ENCODE measurements at regions not wholly inside any gene's neighbourhood (a gene's known extent, or its start where the extent isn't known, plus 50 kb on each side); places are given as distances from the start of the nearest gene placed in this dataset.

DNA sequence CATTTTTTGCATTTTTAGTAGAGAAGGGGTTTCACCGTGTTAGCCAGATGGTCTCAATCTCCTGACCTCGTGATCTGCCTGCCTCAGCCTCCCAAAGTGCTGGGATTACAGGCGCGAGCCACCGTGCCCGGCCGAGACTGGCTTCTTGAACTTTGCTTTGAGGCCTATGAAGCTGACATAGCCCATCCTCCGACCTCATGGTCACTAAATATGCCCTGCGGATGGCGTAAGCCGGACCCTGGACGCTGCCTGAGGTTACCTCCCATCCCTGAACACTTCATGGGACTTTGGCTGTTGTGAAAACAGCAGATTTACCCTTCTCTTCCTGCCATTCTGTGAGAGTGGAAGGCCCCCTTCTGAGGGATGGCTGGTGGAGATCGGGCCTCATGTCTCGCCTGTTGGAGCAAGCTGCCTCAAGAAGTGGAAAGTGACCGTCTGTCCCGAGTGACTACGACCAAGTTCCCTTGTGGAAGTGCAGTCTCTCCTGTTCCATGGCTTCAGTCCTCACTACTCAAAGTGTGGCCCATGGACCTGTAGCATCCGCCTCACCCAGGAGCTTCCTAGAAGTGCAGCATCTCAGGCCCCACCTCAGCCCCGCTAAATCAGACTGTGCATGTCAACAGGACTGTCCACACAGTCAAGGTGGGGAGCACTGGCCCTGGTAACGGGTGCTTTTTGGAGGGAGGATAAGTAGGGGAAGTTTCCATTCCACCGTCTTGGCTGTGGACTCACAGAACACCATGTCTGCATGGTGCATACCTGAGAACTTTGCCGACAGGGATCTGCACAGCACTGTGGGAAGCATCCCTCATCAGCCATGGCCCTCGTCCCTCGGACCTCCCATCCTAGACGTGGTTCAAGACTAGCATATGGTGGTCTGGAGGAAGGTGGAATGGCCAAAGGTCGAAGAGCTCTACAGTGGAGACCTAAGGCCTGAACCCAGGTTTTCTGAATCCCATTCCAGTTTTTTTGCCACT is 210.5 kb upstream of the SHH start:
- TF ChIP-seq TAF1 (IDR thresholded peaks at IDR 0.05; ENCODE audit: low read depth, low read length) (no peak), POLR2A (IDR thresholded peaks at IDR 0.05; ENCODE audit: low read depth, low read length) (no peak), POLR2AphosphoS5 (IDR thresholded peaks at IDR 0.05; ENCODE audit: low read depth, low read length) (no peak), POU2F2 (IDR thresholded peaks at IDR 0.05; ENCODE audit: low read depth, low read length) (no peak), SPI1 (IDR thresholded peaks at IDR 0.05; ENCODE audit: low read depth, low read length) (no peak)
